Smooth muscle cell (in vitro differentiated cells): ENCODE measurements at regions not wholly inside any gene's neighbourhood (a gene's known extent, or its start where the extent isn't known, plus 50 kb on each side); places are given as distances from the start of the nearest gene placed in this dataset.

Experiments
- DNase-seq: peaks from one replicate; lab custom pipeline; 2025; ENCODE audit not compliant: unreplicated experiment; lab: John Stamatoyannopoulos, UW
- H2AFZ ChIP-seq: fragments of 200-600 bp; sonication (generic); 2 replicates; pipeline ENCODE4 v1.6.0; 2016; ENCODE audit warnings: antibody characterized with exemption, low read depth, mild to moderate bottlenecking
- H3F3A ChIP-seq: fragments of 200-600 bp; sonication (generic); 2 replicates; pipeline ENCODE4 v1.6.0; 2017; ENCODE audit warnings: antibody characterized with exemption, low read depth
- H3K27ac ChIP-seq: fragments of 200-600 bp; sonication (generic); 2 replicates; pipeline ENCODE4 v1.5.1; 2016; ENCODE audit warnings: low read depth, mild to moderate bottlenecking
- H3K27me3 ChIP-seq: fragments of 200-600 bp; sonication (generic); 2 replicates; pipeline ENCODE4 v1.6.1; 2016; ENCODE audit warnings: low read depth, mild to moderate bottlenecking
- H3K36me3 ChIP-seq: fragments of 200-600 bp; sonication (generic); 2 replicates; pipeline ENCODE4 v1.5.1; 2016; ENCODE audit warnings: low read depth
- H3K4me1 ChIP-seq: fragments of 200-600 bp; sonication (generic); 2 replicates; pipeline ENCODE4 v1.5.1; 2016; ENCODE audit warnings: low read depth
- H3K4me2 ChIP-seq: fragments of 200-600 bp; sonication (generic); 2 replicates; pipeline ENCODE4 v1.6.0; 2016; ENCODE audit warnings: mild to moderate bottlenecking
- H3K4me3 ChIP-seq: fragments of 200-600 bp; sonication (generic); 2 replicates; pipeline ENCODE4 v1.5.1; 2016; ENCODE audit warnings: mild to moderate bottlenecking
- H3K79me2 ChIP-seq: fragments of 200-600 bp; sonication (generic); 2 replicates; pipeline ENCODE4 v1.6.0; 2016; ENCODE audit warnings: low read depth, mild to moderate bottlenecking
- H3K9ac ChIP-seq: fragments of 200-600 bp; sonication (generic); 2 replicates; pipeline ENCODE4 v1.6.0; 2016; ENCODE audit warnings: low read depth
- H3K9me3 ChIP-seq: fragments of 200-600 bp; sonication (generic); replicated peaks from 2 replicates; pipeline ENCODE4 v1.5.1; 2016; ENCODE audit warnings: low read depth
- H4K20me1 ChIP-seq: fragments of 200-600 bp; sonication (generic); 2 replicates; pipeline ENCODE4 v1.6.0; 2016; ENCODE audit warnings: low read depth
- CTCF ChIP-seq: fragments of 200-600 bp; sonication (generic); IDR thresholded peaks from 2 replicates; pipeline ENCODE4 v1.5.1; 2017; ENCODE audit warnings: borderline replicate concordance, mild to moderate bottlenecking, antibody characterized with exemption; ENCODE audit not compliant: insufficient read depth, poor library complexity, severe bottlenecking
- WGBS: methylation state at CpG from one replicate; pipeline ENCODE4 v1.1.7; 2016; ENCODE audit warnings: low lambda C conversion rate; 5-methylcytosine and 5-hydroxymethylcytosine counted together

DNA sequence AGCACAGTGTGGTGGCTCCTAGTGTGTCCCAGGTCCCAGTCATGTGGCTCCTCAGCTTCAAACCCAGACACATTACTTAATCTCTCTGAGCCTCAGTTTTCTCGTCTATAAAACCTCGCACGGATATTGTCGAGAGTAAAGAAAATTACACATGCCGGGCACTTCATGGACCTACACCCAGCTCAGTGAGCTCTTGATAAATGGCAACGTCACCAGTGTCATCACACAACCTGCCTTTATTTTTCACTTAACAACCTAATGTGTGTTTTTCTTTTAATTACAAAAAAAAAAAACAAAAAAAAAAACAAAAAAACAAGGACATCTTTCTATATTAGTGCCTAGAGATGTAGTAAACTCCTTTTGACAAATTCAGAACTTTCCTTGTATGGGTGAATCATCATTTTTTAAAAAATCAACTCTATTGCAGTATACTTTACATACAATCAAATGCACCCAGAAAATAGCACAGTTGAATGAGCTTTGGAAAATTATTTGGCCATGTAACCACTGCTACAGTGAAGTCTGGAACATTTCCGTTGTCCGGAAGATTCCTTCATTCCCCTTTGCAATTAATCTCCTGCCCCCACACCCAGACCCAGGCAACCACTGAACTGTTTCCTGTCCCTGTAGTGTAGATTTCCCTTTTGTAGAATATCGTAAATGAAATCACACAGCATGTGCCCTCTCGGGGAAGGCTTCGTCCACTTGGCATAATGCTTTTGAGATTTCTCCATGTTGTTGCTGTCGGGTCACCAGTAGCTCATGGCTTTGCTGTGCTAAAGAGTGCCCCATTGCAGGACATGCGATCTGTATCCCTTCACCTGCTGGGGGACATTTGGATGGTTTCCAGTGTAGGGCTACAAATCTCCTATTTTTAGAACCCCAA lies 100.4 kb upstream of the LARP1 start:
- Histone ChIP-seq H3K27me3 (no peaks in the 10 kb centered on the region), H3K4me1 (peaks cover 4% of the 10 kb centered on the region), H4K20me1 (no peaks in the 10 kb centered on the region), H3K4me2 (peak overlapping the region; percentile 73), H3K9me3 (no peaks in the 10 kb centered on the region), H3F3A (peaks cover 6% of the 10 kb centered on the region), H3K79me2 (no peaks in the 10 kb centered on the region), H2AFZ (peak overlapping the region; percentile 85), H3K27ac (peak overlapping the region; percentile 77), H3K9ac (peak overlapping the region; percentile 3), H3K4me3 (peak overlapping the region; percentile 0), H3K36me3 (no peaks in the 10 kb centered on the region)
- WGBS, result 42% methylated on average over 13 of the region's 13 CpGs
- DNase-seq, result no peak
- TF ChIP-seq CTCF, result no peak

DNA sequence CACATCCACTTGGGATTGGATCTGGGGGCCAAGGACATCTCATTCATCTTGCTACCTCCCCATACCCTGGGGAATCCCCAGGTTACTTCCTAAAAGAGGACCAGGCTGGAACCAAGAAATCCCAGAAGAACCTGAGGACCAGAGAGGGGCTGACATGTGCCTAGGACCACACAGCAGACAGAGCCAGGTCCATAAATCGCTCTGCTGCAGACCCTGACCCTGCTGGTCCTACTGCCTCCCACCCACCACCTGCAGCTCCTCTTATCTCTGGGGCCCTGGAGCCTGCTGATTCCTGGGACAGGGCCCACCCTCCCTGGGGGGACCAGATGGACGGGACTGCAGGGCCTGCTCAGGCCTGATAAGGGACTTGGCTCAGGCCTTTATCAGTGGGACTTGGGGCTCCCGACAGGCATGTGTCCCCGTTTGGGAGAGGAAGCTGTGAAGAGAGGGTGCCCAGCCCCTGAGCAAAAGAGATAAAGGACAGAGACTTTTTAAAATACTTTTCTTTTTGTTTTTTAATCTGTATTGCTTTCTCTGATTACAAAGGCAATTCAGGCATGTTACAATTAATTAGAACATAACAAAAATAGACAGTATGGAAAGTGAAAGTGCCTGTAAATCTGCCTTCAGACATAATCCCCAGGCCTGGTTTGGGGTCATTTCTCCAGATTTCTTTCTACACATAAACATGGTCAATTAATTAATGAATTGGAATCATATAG lies 101.3 kb upstream of the LARP1 start:
- H3K9ac ChIP-seq, result peak overlapping the region; percentile 3
- H2AFZ ChIP-seq, result peak overlapping the region; percentile 49
- no peak for TF ChIP-seq CTCF
- no peaks in the 10 kb centered on the region for H3K79me2 ChIP-seq
- no peaks in the 10 kb centered on the region for H4K20me1 ChIP-seq
- H3F3A ChIP-seq, result peaks cover 6% of the 10 kb centered on the region
- H3K4me1 ChIP-seq, result peaks cover 4% of the 10 kb centered on the region
- 51% methylated on average over 4 of the region's 4 CpGs for WGBS
- no peaks in the 10 kb centered on the region for H3K27me3 ChIP-seq
- H3K36me3 ChIP-seq, result no peaks in the 10 kb centered on the region
- peak overlapping the region; percentile 0 for H3K4me3 ChIP-seq
- no peak for DNase-seq
- H3K27ac ChIP-seq, result peak overlapping the region; percentile 77
- H3K9me3 ChIP-seq, result no peaks in the 10 kb centered on the region
- H3K4me2 ChIP-seq, result peak overlapping the region; percentile 73

- no peak for TF ChIP-seq CTCF
- H3K9me3 ChIP-seq, result no peaks in the 10 kb centered on the region
- H3K4me3 ChIP-seq, result no peak overlapping the region
- no peaks in the 10 kb centered on the region for H3K79me2 ChIP-seq
- H3K4me1 ChIP-seq, result peaks cover 4% of the 10 kb centered on the region
- WGBS, result 95% methylated on average over 3 of the region's 3 CpGs
- no peaks in the 10 kb centered on the region for H3K36me3 ChIP-seq
- H4K20me1 ChIP-seq, result no peaks in the 10 kb centered on the region
- no peak overlapping the region for H3K4me2 ChIP-seq
- no peak for DNase-seq
- peaks cover 6% of the 10 kb centered on the region for H3F3A ChIP-seq
- no peak overlapping the region for H2AFZ ChIP-seq
- peak overlapping the region; percentile 77 for H3K27ac ChIP-seq
- no peaks in the 10 kb centered on the region for H3K27me3 ChIP-seq
- H3K9ac ChIP-seq, result no peak overlapping the region
Observed at GRCh38 chr5:154653418-154653763, 101.8 kb upstream of the LARP1 start.
